MV-4-11 (cell line): ENCODE measurements at regions not wholly inside any gene's neighbourhood (a gene's known extent, or its start where the extent isn't known, plus 50 kb on each side); places are given as distances from the start of the nearest gene placed in this dataset.
"Not testable (repeated sequence)": the region's sequence is repeated elsewhere in the genome, so short reads cannot be mapped to it uniquely, and the experiment has no call there.

ENCODE experiments used
- DNase-seq: peaks from one replicate; lab custom pipeline; 2025; lab: John Stamatoyannopoulos, UW

DNA sequence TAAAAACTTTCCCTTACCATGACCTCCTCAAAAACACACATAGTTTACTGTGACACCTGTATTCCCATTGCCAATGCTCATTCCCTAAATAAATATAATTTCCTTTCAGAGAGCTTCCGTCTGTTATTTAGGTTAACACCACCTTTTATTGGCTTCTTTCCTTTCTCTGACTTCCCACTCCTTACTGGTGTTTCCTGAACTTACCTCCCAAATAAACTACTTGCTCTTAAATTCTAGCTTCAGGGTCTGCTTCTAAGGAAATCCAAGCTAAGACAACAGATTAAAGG lies 67.4 kb upstream of the ZNF746 start:
- DNase-seq: no peak

DNA sequence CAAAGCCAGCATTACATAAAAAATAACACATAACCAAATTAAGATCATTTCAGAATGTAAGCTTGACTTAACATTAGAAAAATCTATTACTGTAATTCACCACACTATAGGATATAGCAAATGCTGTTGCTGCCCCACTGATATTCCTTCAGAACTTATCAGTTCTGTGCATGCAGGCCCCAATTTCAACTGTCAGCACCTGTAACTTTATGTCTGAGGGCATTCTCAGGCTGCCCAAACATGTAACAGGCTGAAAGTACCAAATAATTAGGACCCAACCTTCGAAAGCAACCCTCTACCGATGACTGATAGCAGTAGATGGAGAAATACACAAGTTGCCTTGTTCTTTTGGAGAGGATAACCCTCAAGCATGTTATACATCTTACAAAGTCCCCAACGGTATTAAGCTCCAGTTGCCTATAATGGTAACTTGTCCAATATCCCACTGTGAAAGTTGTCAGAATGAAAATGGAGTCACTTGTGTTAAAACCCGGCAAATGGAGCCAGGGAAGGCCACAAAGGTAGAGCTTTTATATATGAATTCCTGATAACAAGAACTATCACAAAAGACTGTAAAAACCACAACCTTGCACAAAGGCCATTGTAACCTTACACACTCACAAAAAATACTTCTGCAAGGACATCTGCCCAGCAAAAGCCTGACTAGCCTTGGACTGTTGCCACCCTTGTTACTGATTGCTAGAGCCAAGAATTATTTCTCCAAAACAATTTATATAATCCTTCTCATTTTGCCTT lies 66.9 kb upstream of the ZNF746 start:
- DNase-seq: no peak

DNA sequence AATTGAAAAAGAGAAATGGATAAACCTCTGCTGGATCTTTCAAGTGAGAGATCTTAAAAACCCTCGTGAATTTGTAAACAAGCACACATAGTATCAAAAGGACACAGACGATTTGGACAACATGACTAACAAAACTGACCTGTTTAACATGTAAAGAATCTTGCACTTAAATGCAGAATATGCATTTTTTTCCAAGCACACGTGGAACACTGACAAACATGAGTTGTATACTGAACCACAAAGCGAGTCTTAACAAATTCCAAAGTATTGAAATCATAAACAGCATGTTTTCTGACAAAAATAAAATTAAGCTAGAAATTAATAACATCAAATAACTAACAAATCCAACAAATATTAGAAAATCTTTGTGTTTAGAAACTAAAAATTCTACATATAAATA lies 65.0 kb upstream of the ZNF746 start:
- no peak for DNase-seq

DNA sequence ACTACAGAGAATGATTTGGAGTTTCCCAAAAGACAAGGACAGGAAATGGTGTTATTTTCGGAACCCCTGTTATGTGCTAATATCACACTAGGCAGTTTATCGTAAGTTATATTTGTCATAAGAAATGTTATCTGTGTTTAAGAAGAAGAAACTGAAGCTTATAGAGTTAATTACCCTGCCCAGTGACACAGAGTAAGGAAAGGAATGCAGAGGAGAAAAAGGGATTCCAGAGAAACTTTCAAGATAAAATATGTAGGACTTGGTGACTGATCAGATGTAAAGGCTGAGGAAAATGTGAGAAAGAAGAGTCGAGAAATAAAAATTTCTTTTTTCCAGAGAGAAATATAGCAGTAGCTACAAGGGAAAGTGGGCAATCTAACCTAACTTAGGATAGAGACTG lies 63.5 kb upstream of the ZNF746 start:
- DNase-seq: no peak

DNA sequence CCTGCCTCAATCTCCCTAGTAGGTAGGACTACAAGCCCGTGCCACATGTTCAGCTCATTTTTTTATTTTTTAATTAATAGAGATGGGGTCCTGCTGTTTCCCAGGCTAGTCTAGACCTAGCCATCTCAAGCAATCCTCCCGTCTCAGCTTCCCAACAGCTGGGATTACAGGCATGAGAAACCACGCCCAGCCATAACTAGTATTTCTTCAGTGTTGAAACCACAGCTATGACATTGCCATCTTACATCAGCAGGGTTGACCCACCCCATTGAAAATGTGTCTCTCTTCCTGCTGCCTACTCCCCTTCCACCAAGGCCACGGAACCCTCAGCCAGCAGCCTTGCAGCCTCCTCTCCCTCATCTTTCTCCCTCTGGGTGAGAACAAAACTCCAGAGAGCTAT lies 62.1 kb upstream of the ZNF746 start:
- DNase-seq: peak; percentile 77

DNA sequence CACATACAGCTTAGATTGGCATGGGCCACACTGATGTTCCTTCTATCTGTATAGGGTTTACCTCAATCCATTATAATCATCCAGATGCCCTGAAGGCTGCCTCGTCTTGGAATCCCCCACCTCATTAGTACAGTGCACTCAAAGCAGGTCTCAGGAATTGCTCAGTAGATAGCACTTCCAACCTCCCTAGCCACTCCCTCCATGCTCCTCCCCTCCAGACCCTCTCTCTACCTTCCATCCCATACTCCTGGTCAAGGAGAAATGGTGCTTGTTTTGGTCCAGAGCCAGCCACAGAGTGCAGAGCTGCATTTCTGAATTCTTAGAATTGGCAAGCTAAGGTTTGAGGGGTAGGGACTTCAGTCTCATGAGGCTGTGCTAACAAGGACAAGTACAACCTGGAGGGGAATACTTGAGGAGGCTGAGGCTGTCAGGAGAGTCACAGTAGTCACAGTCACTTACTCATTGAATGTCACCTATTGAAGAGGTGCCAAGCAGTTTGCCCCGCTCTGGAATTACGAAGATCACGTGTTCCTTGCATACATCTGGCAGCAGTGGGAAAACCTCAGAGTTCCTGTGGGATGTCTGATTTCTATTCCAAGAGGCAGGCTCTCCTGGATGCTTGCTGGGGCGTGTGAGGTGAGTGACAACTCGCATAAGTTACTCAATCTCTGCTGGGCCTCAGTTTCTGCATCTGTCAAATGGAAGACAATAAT lies 60.7 kb upstream of the ZNF746 start:
- no peak for DNase-seq

DNA sequence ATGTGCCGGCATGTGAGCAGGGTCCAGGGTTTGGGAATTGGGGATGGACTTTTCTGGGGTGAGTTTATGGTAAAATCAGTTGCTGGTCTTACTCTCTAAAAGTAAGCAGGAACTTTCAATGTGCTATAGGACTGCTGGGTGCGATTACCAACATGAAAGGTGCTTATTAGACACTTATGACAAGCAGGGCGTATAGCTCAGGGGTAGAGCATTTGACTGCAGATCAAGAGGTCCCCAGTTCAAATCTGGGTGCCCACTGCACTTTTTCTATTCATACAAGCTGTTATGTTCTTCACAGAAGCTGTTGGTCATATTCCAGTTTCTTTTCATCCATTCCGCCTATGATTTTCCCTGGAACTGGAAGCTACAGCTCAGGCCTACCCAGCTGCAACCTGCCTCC lies 58.9 kb upstream of the ZNF746 start:
- DNase-seq: not testable (repeated sequence)

DNA sequence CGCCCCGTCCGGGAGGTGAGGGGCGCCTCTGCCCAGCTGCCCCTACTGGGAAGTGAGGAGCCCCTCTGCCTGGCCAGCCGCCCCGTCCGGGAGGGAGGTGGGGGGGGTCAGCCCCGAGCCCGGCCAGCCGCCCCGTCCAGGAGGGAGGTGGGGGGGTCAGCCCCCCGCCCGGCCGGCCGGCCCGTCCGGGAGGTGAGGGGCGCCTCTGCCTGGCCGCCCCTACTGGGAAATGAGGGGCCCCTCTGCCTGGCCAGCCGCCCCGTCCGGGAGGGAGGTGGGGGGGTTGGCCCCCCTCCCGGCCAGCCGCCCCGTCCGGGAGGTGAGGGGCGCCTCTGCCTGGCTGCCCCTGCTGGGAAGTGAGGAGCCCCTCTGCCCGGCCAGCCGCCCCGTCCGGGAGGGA lies 57.2 kb upstream of the ZNF746 start:
- DNase-seq: not testable (repeated sequence)

DNA sequence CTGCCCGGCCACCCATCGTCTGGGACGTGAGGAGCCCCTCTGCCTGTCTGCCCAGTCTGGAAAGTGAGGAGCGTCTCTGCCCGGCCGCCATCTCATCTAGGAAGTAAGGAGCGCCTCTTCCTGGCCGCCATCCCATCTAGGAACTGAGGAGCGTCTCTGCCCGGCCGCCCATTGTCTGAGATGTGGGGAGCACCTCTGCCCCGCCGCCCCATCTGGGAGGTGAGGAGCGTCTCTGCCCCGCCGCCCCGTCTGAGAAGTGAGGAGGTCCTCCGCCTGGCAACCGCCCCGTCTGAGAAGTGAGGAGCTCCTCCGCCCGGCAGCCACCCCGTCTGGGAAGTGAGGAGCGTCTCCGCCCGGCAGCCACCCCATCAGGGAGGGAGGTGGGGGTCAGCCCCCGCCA lies 56.4 kb upstream of the ZNF746 start:
- not testable (repeated sequence) for DNase-seq

DNA sequence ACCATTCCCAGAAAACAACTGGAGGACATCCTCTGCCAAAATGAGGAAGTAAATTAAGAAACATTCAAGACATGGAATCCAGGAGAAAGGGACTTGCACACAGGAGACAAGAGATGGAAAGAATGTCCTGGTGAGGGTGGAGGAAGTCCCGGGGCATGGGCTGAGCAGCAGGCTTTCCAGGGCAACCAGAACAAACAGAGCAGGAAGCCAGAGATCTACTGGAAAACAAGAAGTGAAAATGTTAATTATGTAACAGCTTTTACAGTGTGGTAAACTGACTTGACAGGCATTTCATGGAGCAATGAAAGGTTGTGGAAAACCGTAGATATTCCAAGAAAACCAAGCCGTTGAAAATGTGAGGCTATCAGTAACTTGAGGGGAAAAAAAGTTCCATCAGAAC lies 55.2 kb upstream of the ZNF746 start:
- DNase-seq: peak; percentile 89
